ENCODE measurements at regions not wholly inside any gene's neighbourhood (a gene's known extent, or its start where the extent isn't known, plus 50 kb on each side); places are given as distances from the start of the nearest gene placed in this dataset.

GRCh38 chr2:83782122-83782521 lies 677.0 kb downstream of the SUCLG1 start:
- H3K27ac ChIP-seq (ENCODE audit: low read length) = no peak overlapping the region
- H3K4me1 ChIP-seq (ENCODE audit: control insufficient read depth, insufficient read depth, low read length) = no peaks in the 10 kb centered on the region
- no peak for TF ChIP-seq POLR2AphosphoS5 (IDR thresholded peaks at IDR 0.05; ENCODE audit: low read depth, low read length)
- TF ChIP-seq SIN3A (IDR thresholded peaks at IDR 0.05; ENCODE audit: borderline replicate concordance, insufficient read depth, low read depth, low read length) = no peak
- TF ChIP-seq TCF7L2 (IDR thresholded peaks at IDR 0.05; ENCODE audit: low read depth, low read length) = no peak
- TF ChIP-seq REST (IDR thresholded peaks at IDR 0.05; ENCODE audit: insufficient read depth in 1 of 2, low read depth in 2 of 2, low read length in 1 of 2) = no peak
- no peak for TF ChIP-seq CTCF (IDR thresholded peaks at IDR 0.05)
- ChIA-PET CTCF (no interaction called here), POLR2A (no interaction called here)
- BruUV-seq (replicated peaks) = no TSS peak
- intact Hi-C loops (cut with micrococcal nuclease; ENCODE audit: unreplicated experiment) (no loop called here), in situ Hi-C loops (cut with HindIII; ENCODE audit: low pct_unique_long_range_greater_than_20kb, low sequenced_read_pairs) (no loop called here)
- H3K27me3 ChIP-seq (ENCODE audit: control insufficient read depth, insufficient read depth, low read length) = no peaks in the 10 kb centered on the region
- H3K4me3 ChIP-seq (ENCODE audit: low read depth in 2 of 2, low read length in 2 of 2) = no peak overlapping the region
- no peaks in the 10 kb centered on the region for H3K9me3 ChIP-seq (ENCODE audit: control insufficient read depth, insufficient read depth, low read depth, low read length)
- H3K36me3 ChIP-seq (ENCODE audit: control insufficient read depth, insufficient read depth, low read length) = no peaks in the 10 kb centered on the region
- DNase-seq (ENCODE audit: low read depth, low spot score) (no peak), ATAC-seq (no peak)

- H3K4me3 ChIP-seq (ENCODE audit: low read depth in 2 of 2, low read length in 2 of 2) = no peak overlapping the region
- ATAC-seq = no peak
- POLR2A ChIA-PET = no interaction called here
- no peaks in the 10 kb centered on the region for H3K4me1 ChIP-seq (ENCODE audit: control insufficient read depth, insufficient read depth, low read length)
- H3K27me3 ChIP-seq (ENCODE audit: control insufficient read depth, insufficient read depth, low read length) = no peaks in the 10 kb centered on the region
- no peaks in the 10 kb centered on the region; the same call in 1 of the 2 replicates for H3K9me3 ChIP-seq (ENCODE audit: control insufficient read depth, insufficient read depth, low read depth, low read length)
- TF ChIP-seq SIN3A (IDR thresholded peaks at IDR 0.05; ENCODE audit: borderline replicate concordance, insufficient read depth, low read depth, low read length) (no peak), CTCF (IDR thresholded peaks at IDR 0.05) (no peak), TCF7L2 (IDR thresholded peaks at IDR 0.05; ENCODE audit: low read depth, low read length) (no peak), POLR2AphosphoS5 (IDR thresholded peaks at IDR 0.05; ENCODE audit: low read depth, low read length) (no peak), REST (IDR thresholded peaks at IDR 0.05; ENCODE audit: insufficient read depth in 1 of 2, low read depth in 2 of 2, low read length in 1 of 2) (no peak)
- CTCF ChIA-PET = no interaction called here
- H3K27ac ChIP-seq (ENCODE audit: low read length) = no peak overlapping the region
- in situ Hi-C loops (cut with HindIII; ENCODE audit: low pct_unique_long_range_greater_than_20kb, low sequenced_read_pairs) = no loop called here
- BruUV-seq (replicated peaks) = no TSS peak
- DNase-seq (ENCODE audit: low read depth, low spot score) = no peak
- intact Hi-C loops (cut with micrococcal nuclease; ENCODE audit: unreplicated experiment) = no loop called here
- H3K36me3 ChIP-seq (ENCODE audit: control insufficient read depth, insufficient read depth, low read length) = no peaks in the 10 kb centered on the region
Measured at GRCh38 chr2:83764447-83765005, 694.6 kb downstream of the SUCLG1 start.

Data from Panc1 (cell line).